ENCODE measurements at regions not wholly inside any gene's neighbourhood (a gene's known extent, or its start where the extent isn't known, plus 50 kb on each side); places are given as distances from the start of the nearest gene placed in this dataset.

- intact Hi-C loops (cut with micrococcal nuclease) = no loop called here
- CTCF ChIA-PET = no interaction called here
- H3K4me2 ChIP-seq (ENCODE audit: low read length) = no peak overlapping the region
These were observed 388.5 kb downstream of the OMA1 start for GRCh38 chr1:58158016-58158415.

GRCh38 chr1:58157256-58157655, 389.3 kb downstream of the OMA1 start:
- H3K4me1 ChIP-seq (ENCODE audit: insufficient read depth, low read length) = no peaks in the 10 kb centered on the region
- no peaks in the 10 kb centered on the region for H3K9me3 ChIP-seq (ENCODE audit: low read length)
- H3K4me3 ChIP-seq (ENCODE audit: low read length) = no peak overlapping the region
- no peak overlapping the region for H3K4me2 ChIP-seq (ENCODE audit: low read length)
- no peak overlapping the region for H3K27ac ChIP-seq (ENCODE audit: low read length)
- TF ChIP-seq CTCF (conservative IDR thresholded peaks at IDR 0.05; ENCODE audit: low read depth, low read length) = no peak
- no peak for TF ChIP-seq EZH2 (IDR thresholded peaks at IDR 0.05; ENCODE audit: low read length, unreplicated experiment)
- TF ChIP-seq EZH2phosphoT487 (IDR thresholded peaks at IDR 0.05; ENCODE audit: borderline replicate concordance, low read length) = no peak
- H3K9me2 ChIP-seq (replicated peaks; ENCODE audit: low read length) = no peaks in the 10 kb centered on the region
- ChIA-PET CTCF (no interaction called here), POLR2A (ENCODE audit: unreplicated experiment) (no interaction called here)
- no peak for DNase-seq
- no peaks in the 10 kb centered on the region for H3K36me3 ChIP-seq (ENCODE audit: low read depth, low read length)
- no peaks in the 10 kb centered on the region for H3K79me2 ChIP-seq (ENCODE audit: low read length)
- H3K9ac ChIP-seq (ENCODE audit: low read length) = no peak overlapping the region
- no peak overlapping the region for H2AFZ ChIP-seq (ENCODE audit: low read length)
- intact Hi-C loops (cut with micrococcal nuclease) = no loop called here
- H3K27me3 ChIP-seq (ENCODE audit: low read length) = no peaks in the 10 kb centered on the region
- no peaks in the 10 kb centered on the region for H3F3A ChIP-seq (ENCODE audit: low read length, unreplicated experiment)
- no peak for ATAC-seq
- no TSS peak for BruUV-seq (replicated peaks)
- H4K20me1 ChIP-seq (ENCODE audit: low read length) = no peaks in the 10 kb centered on the region

More at GRCh38 chr1:58158016-58158415, 388.5 kb downstream of the OMA1 start:
- no peak overlapping the region for H3K27ac ChIP-seq (ENCODE audit: low read length)
- no peaks in the 10 kb centered on the region for H3K27me3 ChIP-seq (ENCODE audit: low read length)
- H3K9me3 ChIP-seq (ENCODE audit: low read length) = no peaks in the 10 kb centered on the region
- no peaks in the 10 kb centered on the region for H3F3A ChIP-seq (ENCODE audit: low read length, unreplicated experiment)
- DNase-seq = no peak
- H3K4me3 ChIP-seq (ENCODE audit: low read length) = no peak overlapping the region
- no peak overlapping the region for H3K9ac ChIP-seq (ENCODE audit: low read length)
- TF ChIP-seq EZH2 (IDR thresholded peaks at IDR 0.05; ENCODE audit: low read length, unreplicated experiment) (no peak), CTCF (conservative IDR thresholded peaks at IDR 0.05; ENCODE audit: low read depth, low read length) (no peak), EZH2phosphoT487 (IDR thresholded peaks at IDR 0.05; ENCODE audit: borderline replicate concordance, low read length) (no peak)
- H3K9me2 ChIP-seq (replicated peaks; ENCODE audit: low read length) = no peaks in the 10 kb centered on the region
- ATAC-seq = no peak
- no peaks in the 10 kb centered on the region for H3K36me3 ChIP-seq (ENCODE audit: low read depth, low read length)
- POLR2A ChIA-PET (ENCODE audit: unreplicated experiment) = no interaction called here
- no peaks in the 10 kb centered on the region for H4K20me1 ChIP-seq (ENCODE audit: low read length)
- H2AFZ ChIP-seq (ENCODE audit: low read length) = no peak overlapping the region
- H3K79me2 ChIP-seq (ENCODE audit: low read length) = no peaks in the 10 kb centered on the region
- no TSS peak for BruUV-seq (replicated peaks)
- H3K4me1 ChIP-seq (ENCODE audit: insufficient read depth, low read length) = no peaks in the 10 kb centered on the region

- Histone ChIP-seq H2AFZ (ENCODE audit: low read length) (no peak overlapping the region), H3K9me2 (replicated peaks; ENCODE audit: low read length) (no peaks in the 10 kb centered on the region), H3K79me2 (ENCODE audit: low read length) (no peaks in the 10 kb centered on the region), H3K9ac (ENCODE audit: low read length) (no peak overlapping the region), H3K4me1 (ENCODE audit: insufficient read depth, low read length) (no peaks in the 10 kb centered on the region), H3K27ac (ENCODE audit: low read length) (no peak overlapping the region), H3K36me3 (ENCODE audit: low read depth, low read length) (no peaks in the 10 kb centered on the region), H4K20me1 (ENCODE audit: low read length) (no peaks in the 10 kb centered on the region), H3K4me3 (ENCODE audit: low read length) (no peak overlapping the region), H3K27me3 (ENCODE audit: low read length) (no peaks in the 10 kb centered on the region), H3K4me2 (ENCODE audit: low read length) (no peak overlapping the region), H3F3A (ENCODE audit: low read length, unreplicated experiment) (no peaks in the 10 kb centered on the region), H3K9me3 (ENCODE audit: low read length) (no peaks in the 10 kb centered on the region)
- BruUV-seq (replicated peaks) = no TSS peak
- ATAC-seq (no peak), DNase-seq (no peak)
- intact Hi-C loops (cut with micrococcal nuclease) = no loop called here
- ChIA-PET CTCF (no interaction called here), POLR2A (ENCODE audit: unreplicated experiment) (no interaction called here)
- no peak for TF ChIP-seq EZH2 (IDR thresholded peaks at IDR 0.05; ENCODE audit: low read length, unreplicated experiment)
- TF ChIP-seq CTCF (conservative IDR thresholded peaks at IDR 0.05; ENCODE audit: low read depth, low read length) = no peak
- TF ChIP-seq EZH2phosphoT487 (IDR thresholded peaks at IDR 0.05; ENCODE audit: borderline replicate concordance, low read length) = no peak
These were observed 389.7 kb downstream of the OMA1 start for GRCh38 chr1:58156831-58157230.

Data from PC-3 (cell line).